ENCODE measurements at regions not wholly inside any gene's neighbourhood (a gene's known extent, or its start where the extent isn't known, plus 50 kb on each side); places are given as distances from the start of the nearest gene placed in this dataset.

- no peak for DNase-seq
Observed at GRCh38 chr10:108836362-108836761, 1086.9 kb downstream of the XPNPEP1 start.

DNA sequence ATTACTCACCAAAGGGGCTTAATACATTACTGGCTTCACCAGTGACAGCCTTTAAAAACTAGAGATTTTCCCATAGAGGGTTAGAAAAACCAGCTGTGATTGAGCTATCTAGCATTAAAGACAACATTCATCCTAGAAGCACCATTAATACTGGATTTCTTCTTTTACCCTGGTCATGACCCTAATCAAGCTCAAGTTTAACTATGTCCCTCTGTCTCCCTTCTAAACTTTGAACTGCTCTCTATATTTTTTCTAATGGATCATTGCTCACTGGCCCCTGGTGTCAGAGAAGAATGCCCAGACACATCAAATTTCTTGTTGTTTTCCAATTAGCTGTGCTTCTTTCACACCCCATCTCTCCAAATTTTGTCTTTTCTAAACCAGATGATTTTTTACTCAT, 1101.3 kb downstream of the XPNPEP1 start:
- no peak for DNase-seq

DNA sequence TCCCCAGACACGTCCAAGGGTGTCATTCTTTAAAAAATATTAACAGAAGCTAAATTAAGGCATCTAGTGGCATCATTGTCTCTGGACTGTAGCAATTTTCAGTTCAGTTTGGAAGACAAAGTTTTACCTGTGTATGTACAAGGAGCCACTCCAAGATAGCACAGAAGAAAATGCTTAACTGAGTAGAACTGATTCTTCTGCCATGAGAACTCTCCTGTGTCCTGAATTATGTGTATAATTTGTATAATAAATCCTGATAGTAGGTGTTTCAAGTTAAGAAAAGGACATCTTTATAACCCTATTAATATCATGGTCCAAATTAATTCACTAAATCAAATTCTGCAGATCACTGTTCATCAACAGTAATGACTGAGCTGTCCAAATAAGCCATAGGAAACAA, 1104.0 kb downstream of the XPNPEP1 start:
- no peak for DNase-seq

GRCh38 chr10:108817584-108817983, 1105.7 kb downstream of the XPNPEP1 start:
- no peak for DNase-seq

DNA sequence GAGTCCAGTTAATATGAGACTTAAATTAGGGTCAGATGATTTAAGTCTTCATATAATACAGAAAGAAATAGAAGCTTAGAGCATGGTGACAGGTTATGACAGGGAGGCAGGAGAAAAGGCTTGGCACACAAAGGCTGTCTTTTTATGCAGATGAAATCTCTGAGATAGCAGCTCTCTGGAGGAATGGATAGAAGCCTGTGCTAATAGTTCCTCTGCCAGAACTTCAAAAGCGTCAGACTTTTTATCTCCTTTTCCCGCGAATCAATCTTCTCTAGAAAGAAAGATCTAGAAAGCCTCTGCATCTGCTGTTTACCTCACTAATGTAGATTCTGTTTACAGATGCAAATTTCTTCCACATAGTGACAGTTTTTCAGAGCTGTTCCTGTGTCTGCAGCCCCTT, 1106.2 kb downstream of the XPNPEP1 start:
- no peak for DNase-seq

- DNase-seq: no peak
Observed at GRCh38 chr10:108812906-108813305, 1110.4 kb downstream of the XPNPEP1 start.

DNA sequence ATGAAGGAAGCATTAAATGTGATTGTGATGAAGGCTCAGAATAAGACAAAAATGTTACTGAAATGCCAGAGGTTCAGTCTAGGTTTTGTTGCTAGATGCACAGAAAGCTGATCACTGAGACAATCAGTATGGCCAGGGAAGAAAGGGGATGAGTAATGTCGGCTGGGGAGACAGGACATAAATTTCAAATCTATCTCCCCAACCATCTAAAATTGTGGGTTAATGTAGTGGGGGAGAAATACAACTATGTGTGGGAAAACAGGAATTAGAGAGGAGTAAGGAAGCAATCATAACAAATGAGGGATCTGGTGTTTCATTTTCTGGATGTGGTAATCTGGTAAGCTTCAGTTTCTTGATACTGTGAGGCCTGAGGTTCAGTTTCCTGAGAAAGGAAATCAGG, 1111.0 kb downstream of the XPNPEP1 start:
- no peak for DNase-seq

DNA sequence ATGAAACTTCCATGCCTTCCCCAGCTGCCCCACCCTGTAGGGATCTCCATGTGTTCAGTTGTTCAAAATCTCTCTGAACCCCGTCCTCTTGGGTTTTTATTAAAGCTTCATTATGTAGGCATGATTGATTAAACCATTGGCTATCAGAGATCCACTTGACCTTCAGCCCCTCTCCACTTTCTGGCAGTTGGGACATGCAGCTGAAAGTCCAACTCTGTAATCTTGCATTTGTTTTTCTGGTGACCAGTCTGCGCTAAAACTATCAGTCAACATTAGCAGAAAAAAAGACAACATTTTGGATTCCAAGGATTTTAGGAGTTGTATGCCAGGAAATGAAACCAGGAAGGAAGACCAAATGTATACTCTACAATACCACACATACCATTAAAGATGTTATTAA, 1115.1 kb downstream of the XPNPEP1 start:
- no peak for DNase-seq

DNA sequence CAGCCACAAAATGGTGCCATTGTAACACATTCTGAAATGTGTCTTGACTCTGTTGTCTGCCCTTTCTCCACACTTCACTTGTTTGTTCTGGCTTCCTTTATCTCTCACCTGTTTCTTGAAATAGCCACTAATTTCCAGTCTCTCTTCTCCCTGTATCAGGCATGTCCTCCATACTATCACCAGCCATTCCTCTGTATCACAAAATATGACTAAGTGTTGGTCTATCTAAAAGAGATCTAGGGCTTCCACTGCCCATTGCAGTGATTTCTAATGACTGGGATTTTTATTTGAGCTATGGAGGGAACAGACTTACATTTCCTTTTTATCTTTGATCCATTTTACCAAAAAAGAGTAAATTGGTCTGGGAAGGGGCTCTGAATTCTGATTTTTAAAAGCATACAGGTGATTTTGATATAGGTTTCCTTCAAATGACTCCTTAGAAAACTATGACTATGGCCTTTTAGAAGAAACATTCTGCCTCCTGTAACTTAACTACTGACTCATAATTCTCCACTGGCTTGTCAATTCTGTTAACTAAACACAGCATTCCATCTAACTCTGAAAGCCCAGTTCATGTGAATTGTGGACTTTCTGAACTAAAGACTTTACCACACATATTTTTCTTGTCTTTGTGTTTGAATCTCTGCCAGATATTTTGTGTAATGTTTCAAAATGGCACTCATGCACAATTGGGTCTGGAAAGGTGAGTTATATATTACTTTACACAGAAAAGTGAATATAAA, 1121.4 kb downstream of the XPNPEP1 start:
- no peak for DNase-seq

GRCh38 chr10:108801220-108801619, 1122.1 kb downstream of the XPNPEP1 start:
- no peak for DNase-seq

- no peak for DNase-seq
Observed at GRCh38 chr10:108797573-108797972, 1125.7 kb downstream of the XPNPEP1 start.

DNA sequence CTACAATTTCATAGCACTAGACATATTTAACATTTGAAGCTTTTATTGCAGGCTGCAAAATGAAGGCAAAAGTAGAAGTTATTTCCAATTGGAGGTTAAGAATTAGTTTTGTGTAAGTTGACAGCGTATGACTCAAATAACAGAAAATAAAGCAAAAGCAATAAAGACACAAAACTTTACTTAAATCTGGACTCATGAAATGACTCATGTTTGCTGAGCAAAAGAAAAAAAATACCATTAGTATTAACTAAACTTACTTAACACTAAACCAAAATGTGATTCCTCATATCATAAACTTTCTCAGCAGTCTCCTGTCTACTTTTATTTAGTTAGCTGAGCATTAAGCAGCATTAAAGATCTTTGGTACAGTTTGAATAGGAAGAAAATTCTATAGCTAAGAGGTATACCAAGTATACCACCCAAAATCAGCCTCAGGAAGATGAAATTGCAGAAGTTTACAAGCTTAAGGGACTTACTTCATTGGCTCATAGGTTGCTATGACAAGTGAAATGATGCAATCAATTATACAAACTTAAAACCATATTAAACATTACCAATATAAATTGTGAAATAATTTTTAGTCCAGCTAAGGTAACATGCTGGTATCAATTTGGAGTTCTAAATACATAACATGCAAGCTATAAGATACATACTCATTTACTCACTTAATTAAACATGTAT, 1131.4 kb downstream of the XPNPEP1 start:
- no peak for DNase-seq

DNA sequence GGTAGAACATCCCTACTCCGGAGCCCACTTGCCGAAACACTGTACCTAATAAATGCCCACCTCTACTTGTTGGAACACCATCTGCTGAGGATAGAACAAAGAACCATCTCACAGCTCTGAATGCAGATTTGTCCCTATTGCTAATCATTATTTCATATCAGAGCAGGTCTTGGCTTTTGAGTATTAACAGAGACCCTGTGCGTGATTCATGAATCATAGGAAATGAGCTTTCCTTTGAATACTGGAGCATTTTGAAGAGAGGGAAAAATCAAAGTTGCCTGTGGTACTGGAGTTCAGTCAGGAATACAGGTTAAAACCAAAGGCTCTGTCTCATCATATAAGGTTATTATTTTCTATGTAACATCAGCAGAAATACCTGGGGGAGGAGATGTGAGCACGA, 1132.3 kb downstream of the XPNPEP1 start:
- DNase-seq: no peak

DNA sequence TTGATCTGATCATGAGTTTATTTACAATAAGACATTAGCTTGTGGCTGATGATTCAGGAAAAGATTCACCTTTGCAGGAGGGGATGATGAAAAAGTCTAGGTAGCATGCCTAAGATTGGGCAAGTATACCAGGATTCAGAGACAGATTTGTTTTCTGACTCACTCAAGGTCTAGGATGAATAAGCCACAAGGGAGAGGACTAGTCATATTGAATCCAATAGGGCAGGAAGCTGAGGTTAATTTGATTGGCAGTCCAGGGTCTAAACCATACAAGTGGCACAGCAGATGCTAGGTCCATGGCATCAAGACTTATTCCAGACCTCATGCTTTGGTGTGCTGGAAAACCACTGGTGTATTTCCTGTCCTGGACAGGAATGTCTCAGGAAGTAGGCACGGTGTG, 1133.4 kb downstream of the XPNPEP1 start:
- DNase-seq: no peak

- no peak for DNase-seq
Observed at GRCh38 chr10:108789336-108789735, 1134.0 kb downstream of the XPNPEP1 start.

GRCh38 chr10:108788891-108789290, 1134.4 kb downstream of the XPNPEP1 start:
- no peak for DNase-seq

DNA sequence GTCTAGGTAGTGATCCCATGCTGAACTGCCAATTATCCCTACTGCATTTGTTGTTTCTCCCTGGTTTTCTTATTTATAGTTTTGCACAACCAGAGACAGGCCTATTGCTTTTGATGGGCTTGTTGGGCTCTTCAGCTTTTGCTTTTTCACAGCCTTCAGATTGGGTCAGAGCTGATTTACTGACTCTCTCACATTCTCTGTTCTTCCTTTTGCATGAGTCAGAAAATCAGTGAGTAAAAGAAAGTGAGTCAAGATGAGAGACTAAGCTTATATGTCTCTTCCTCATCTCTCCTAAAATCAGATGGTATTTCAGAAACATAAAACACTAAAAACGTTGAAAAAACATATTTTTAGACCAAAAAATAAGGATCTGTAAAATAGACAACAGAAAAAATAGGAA, 1135.4 kb downstream of the XPNPEP1 start:
- DNase-seq: no peak

GRCh38 chr10:108785011-108785410, 1138.3 kb downstream of the XPNPEP1 start:
- DNase-seq: no peak

DNA sequence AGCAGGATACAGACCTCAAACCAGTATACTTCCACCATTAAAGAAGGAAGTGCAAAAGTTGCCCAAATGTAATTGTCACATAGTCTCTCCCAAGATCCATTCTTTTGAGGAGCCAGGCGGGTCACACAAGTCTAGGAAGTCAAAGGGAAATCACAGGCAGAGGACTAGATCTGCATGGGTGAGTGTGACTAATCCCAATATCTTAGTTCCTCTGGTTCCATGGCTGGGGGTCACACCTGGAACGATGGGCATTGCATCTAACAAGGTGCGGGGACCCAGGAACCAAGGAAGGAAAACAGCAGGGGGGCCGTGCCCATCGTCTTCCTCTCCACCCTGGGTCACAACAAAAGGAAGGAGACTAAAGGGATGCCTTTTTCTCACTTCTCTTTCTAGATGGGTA, 1138.8 kb downstream of the XPNPEP1 start:
- no peak for DNase-seq

DNA sequence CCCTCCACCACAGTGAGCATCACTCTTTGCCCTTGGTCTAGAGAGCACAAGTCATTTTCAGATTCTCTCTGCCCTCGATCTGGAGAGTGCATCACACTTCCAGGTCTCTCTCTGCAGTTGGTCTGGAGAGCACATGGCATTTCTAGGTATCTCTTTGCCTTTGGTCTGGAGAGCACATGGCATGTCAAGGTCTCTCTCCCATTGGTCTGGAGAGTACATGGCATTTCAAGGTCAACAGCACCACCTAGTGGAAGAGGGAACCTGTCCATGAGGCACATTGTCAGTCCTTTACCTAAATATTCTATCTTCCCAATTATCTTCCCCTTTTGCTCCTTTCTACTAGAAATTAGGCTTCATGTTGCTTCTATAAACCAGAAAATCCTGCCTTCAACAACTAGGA, 1139.4 kb downstream of the XPNPEP1 start:
- DNase-seq: no peak

DNA sequence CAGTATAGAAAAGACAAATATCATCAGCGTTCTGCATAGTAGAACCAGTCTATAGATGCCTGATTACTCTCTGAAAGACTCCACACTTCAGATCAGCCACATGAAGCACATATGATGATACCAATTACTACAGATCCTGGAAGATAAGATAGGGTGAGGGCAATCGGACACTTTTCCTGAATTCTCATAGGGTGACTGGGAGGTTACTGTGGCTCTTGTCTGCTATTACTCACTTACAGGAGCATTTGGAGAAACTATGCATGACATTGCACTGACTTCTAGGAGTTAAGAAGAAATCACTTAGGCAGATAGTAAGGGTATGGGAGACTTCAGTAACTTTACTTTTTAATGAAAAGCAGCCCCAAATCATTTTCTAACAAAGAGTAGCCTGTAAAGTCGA, 1140.9 kb downstream of the XPNPEP1 start:
- no peak for DNase-seq

GRCh38 chr10:108779501-108779900, 1143.8 kb downstream of the XPNPEP1 start:
- DNase-seq: no peak

DNA sequence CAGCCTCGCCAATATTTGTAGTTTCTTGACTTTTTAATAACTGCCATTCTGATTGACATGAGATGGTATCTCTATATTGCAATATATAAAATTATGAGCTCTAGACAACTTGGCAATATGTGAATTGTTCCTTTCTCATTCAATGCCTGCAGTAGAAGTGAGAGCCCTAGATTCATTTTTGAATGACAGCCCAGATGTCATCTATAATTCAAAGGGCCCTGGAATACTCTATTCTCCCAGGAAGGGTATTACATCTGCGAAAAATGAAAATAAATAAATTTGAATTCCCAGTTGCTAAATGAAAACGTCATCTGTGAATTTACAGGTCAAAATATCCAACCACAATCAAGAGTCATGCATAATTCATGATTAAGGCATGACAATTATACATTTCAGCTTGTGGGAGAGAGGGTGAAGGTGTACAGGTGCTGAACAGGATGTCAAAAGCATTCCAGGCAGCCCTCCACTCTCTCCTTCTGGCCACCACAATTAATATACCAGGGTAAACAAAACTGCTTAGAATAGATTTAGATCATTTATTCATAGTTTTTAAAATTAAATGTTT, 1147.3 kb downstream of the XPNPEP1 start:
- DNase-seq: no peak

DNA sequence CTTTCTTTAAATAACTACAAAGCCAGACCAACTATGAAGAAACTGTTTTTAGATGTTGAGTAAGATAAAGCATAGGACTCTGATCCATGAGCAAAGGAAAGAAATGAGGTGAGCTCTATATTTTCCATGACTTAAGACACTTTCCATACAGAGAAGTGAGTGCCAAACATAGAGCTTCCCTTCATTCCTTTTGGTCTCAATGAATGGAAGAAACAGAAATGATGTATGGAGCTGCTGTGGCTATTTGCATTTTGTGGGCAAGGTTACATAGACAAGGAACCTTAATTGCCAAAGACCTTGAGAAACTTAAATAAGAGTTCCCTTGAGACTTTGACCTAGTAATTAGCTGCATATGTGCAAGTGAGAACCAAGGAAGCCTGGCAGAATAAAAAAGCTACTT, 1152.2 kb downstream of the XPNPEP1 start:
- no peak for DNase-seq

GRCh38 chr10:108765794-108766193, 1157.5 kb downstream of the XPNPEP1 start:
- no peak for DNase-seq

Measured in NCI-H1092 (cell line).